ENCODE measurements at regions not wholly inside any gene's neighbourhood (a gene's known extent, or its start where the extent isn't known, plus 50 kb on each side); places are given as distances from the start of the nearest gene placed in this dataset.

- H2AFZ ChIP-seq (ENCODE audit: control insufficient read depth, low read length) = no peak overlapping the region
- no peaks in the 10 kb centered on the region for H3K36me3 ChIP-seq (ENCODE audit: control insufficient read depth in 2 of 2, extremely low read depth in 1 of 2, insufficient read depth in 2 of 2, low read length in 2 of 2)
- no peak overlapping the region for H3K4me2 ChIP-seq (ENCODE audit: control insufficient read depth, extremely low read depth, insufficient read depth, low read depth, low read length)
- no peaks in the 10 kb centered on the region for H3K79me2 ChIP-seq (ENCODE audit: control insufficient read depth, insufficient read depth, low read length)
- dilution Hi-C loops (cut with MboI; ENCODE audit: extremely low pct_ligation_motif_present, low sequenced_read_pairs) = no loop called here
- no peaks in the 10 kb centered on the region for H3K9me1 ChIP-seq (ENCODE audit: control insufficient read depth, extremely low read depth, insufficient read depth, low read length)
- FAIRE-seq (no peak), DNase-seq (ENCODE audit: low read depth, low spot score) (no peak)
- H4K20me1 ChIP-seq (ENCODE audit: control insufficient read depth, extremely low read depth, insufficient read depth, low read length) = no peaks in the 10 kb centered on the region
- H3K4me3 ChIP-seq (ENCODE audit: control insufficient read depth in 2 of 3, extremely low read depth in 1 of 3, insufficient read depth in 2 of 3, low read depth in 1 of 3, low read length in 3 of 3) = no peak overlapping the region
- H3K9ac ChIP-seq (ENCODE audit: control insufficient read depth, extremely low read depth, insufficient read depth, low read length) = no peak overlapping the region
- no peaks in the 10 kb centered on the region for H3K9me3 ChIP-seq (ENCODE audit: control insufficient read depth, low read depth, low read length)
- no peak overlapping the region for H3K27ac ChIP-seq (ENCODE audit: control insufficient read depth, insufficient read depth, low read length)
- no peak for TF ChIP-seq EZH2 (IDR thresholded peaks at IDR 0.05; ENCODE audit: low read length)
- no peak for TF ChIP-seq CTCF (optimal IDR thresholded peaks at IDR 0.05 in 1 of 3, IDR thresholded peaks at IDR 0.05 in 1 of 3, conservative IDR thresholded peaks at IDR 0.05 in 1 of 3; ENCODE audit: extremely low read depth in 1 of 3, insufficient read depth in 2 of 3, low read length in 3 of 3)
- peaks cover 5% of the 10 kb centered on the region for H3K4me1 ChIP-seq (ENCODE audit: control insufficient read depth, extremely low read depth, insufficient read depth, low read length)
- no peaks in the 10 kb centered on the region for H3K27me3 ChIP-seq (ENCODE audit: control insufficient read depth, extremely low read depth, insufficient read depth, low read length)
These were observed 141.9 kb upstream of the BMP4 start for GRCh38 chr14:54098536-54098935.

GRCh38 chr14:54102051-54102456 lies 145.4 kb upstream of the BMP4 start:
- no peak overlapping the region for H3K9ac ChIP-seq (ENCODE audit: control insufficient read depth, extremely low read depth, insufficient read depth, low read length)
- FAIRE-seq (no peak), DNase-seq (ENCODE audit: low read depth, low spot score) (no peak)
- no peaks in the 10 kb centered on the region for H3K27me3 ChIP-seq (ENCODE audit: control insufficient read depth, extremely low read depth, insufficient read depth, low read length)
- dilution Hi-C loops (cut with MboI; ENCODE audit: extremely low pct_ligation_motif_present, low sequenced_read_pairs) = no loop called here
- no peak overlapping the region for H3K4me3 ChIP-seq (ENCODE audit: control insufficient read depth in 2 of 3, extremely low read depth in 1 of 3, insufficient read depth in 2 of 3, low read depth in 1 of 3, low read length in 3 of 3)
- H3K9me1 ChIP-seq (ENCODE audit: control insufficient read depth, extremely low read depth, insufficient read depth, low read length) = no peaks in the 10 kb centered on the region
- H2AFZ ChIP-seq (ENCODE audit: control insufficient read depth, low read length) = no peak overlapping the region
- TF ChIP-seq EZH2 (IDR thresholded peaks at IDR 0.05; ENCODE audit: low read length) (no peak), CTCF (optimal IDR thresholded peaks at IDR 0.05 in 1 of 3, IDR thresholded peaks at IDR 0.05 in 1 of 3, conservative IDR thresholded peaks at IDR 0.05 in 1 of 3; ENCODE audit: extremely low read depth in 1 of 3, insufficient read depth in 2 of 3, low read length in 3 of 3) (no peak)
- H3K27ac ChIP-seq (ENCODE audit: control insufficient read depth, insufficient read depth, low read length) = no peak overlapping the region
- H3K79me2 ChIP-seq (ENCODE audit: control insufficient read depth, insufficient read depth, low read length) = no peaks in the 10 kb centered on the region
- H3K9me3 ChIP-seq (ENCODE audit: control insufficient read depth, low read depth, low read length) = no peaks in the 10 kb centered on the region
- peaks cover 34% of the 10 kb centered on the region for H3K4me1 ChIP-seq (ENCODE audit: control insufficient read depth, extremely low read depth, insufficient read depth, low read length)
- H3K36me3 ChIP-seq (ENCODE audit: control insufficient read depth in 2 of 2, extremely low read depth in 1 of 2, insufficient read depth in 2 of 2, low read length in 2 of 2) = no peaks in the 10 kb centered on the region
- no peak overlapping the region for H3K4me2 ChIP-seq (ENCODE audit: control insufficient read depth, extremely low read depth, insufficient read depth, low read depth, low read length)
- no peaks in the 10 kb centered on the region for H4K20me1 ChIP-seq (ENCODE audit: control insufficient read depth, extremely low read depth, insufficient read depth, low read length)
